H9 (cell line): ENCODE measurements at regions not wholly inside any gene's neighbourhood (a gene's known extent, or its start where the extent isn't known, plus 50 kb on each side); places are given as distances from the start of the nearest gene placed in this dataset.

Source experiments
- DNase-seq: peaks from one replicate; pipeline ENCODE4 v3.0.0-alpha.2; 2017
- H2AFZ ChIP-seq: one replicate; pipeline ENCODE4 v1.6.1; 2013; ENCODE audit warnings: mild to moderate bottlenecking, low read length, control low read depth, moderate library complexity
- H2AK5ac ChIP-seq: 2 replicates; pipeline ENCODE4 v1.6.1; 2013; ENCODE audit warnings: low read length, control low read depth, mixed read lengths; ENCODE audit not compliant: insufficient read length
- H2BK120ac ChIP-seq: one replicate; pipeline ENCODE4 v1.6.1; 2013; ENCODE audit warnings: low read depth, mild to moderate bottlenecking, low read length, control low read depth, inconsistent platforms; ENCODE audit not compliant: poor library complexity, severe bottlenecking
- H2BK12ac ChIP-seq: 2 replicates; pipeline ENCODE4 v1.6.1; 2013; ENCODE audit warnings: low read length, control low read depth, mixed read lengths, low read depth; ENCODE audit not compliant: insufficient read length
- H2BK15ac ChIP-seq: 2 replicates; pipeline ENCODE4 v1.6.1; 2013; ENCODE audit warnings: low read depth, low read length, control low read depth
- H2BK20ac ChIP-seq: one replicate; pipeline ENCODE4 v1.6.1; 2013; ENCODE audit warnings: low read depth, mild to moderate bottlenecking, low read length, control low read depth, inconsistent platforms; ENCODE audit not compliant: poor library complexity, severe bottlenecking
- H2BK5ac ChIP-seq: 2 replicates; pipeline ENCODE4 v1.6.1; 2013; ENCODE audit warnings: low read length, control low read depth, mixed read lengths; ENCODE audit not compliant: insufficient read length
- H3K14ac ChIP-seq: 2 replicates; pipeline ENCODE4 v1.6.1; 2013; ENCODE audit warnings: low read length, control low read depth; ENCODE audit not compliant: insufficient read depth
- H3K18ac ChIP-seq: 2 replicates; pipeline ENCODE4 v1.6.1; 2013; ENCODE audit warnings: low read depth, mild to moderate bottlenecking, mixed read lengths, low read length, control low read depth; ENCODE audit not compliant: insufficient read length
- H3K23ac ChIP-seq: 2 replicates; pipeline ENCODE4 v1.6.1; 2013; ENCODE audit warnings: low read length, control low read depth, mixed read lengths, low read depth; ENCODE audit not compliant: insufficient read length
- H3K23me2 ChIP-seq: 2 replicates; pipeline ENCODE4 v1.6.1; 2013; ENCODE audit warnings: low read depth, mild to moderate bottlenecking, mixed read lengths, low read length, control low read depth; ENCODE audit not compliant: insufficient read length, poor library complexity, severe bottlenecking
- H3K27ac ChIP-seq: 2 replicates; pipeline ENCODE4 v1.5.1; 2013; ENCODE audit warnings: low read length, control low read depth, mixed read lengths, low read depth; ENCODE audit not compliant: insufficient read length
- H3K27me3 ChIP-seq: 2 replicates; pipeline ENCODE4 v1.6.1; 2013; ENCODE audit warnings: low read length, control low read depth, inconsistent platforms; ENCODE audit not compliant: insufficient read depth
- H3K4ac ChIP-seq: 2 replicates; pipeline ENCODE4 v1.6.1; 2013; ENCODE audit warnings: low read depth, mild to moderate bottlenecking, control low read depth, inconsistent platforms, low read length, moderate library complexity
- H3K4me1 ChIP-seq: 2 replicates; pipeline ENCODE4 v1.6.1; 2013; ENCODE audit warnings: low read length, control low read depth, inconsistent platforms; ENCODE audit not compliant: insufficient read depth
- H3K4me2 ChIP-seq: 2 replicates; pipeline ENCODE4 v1.6.1; 2013; ENCODE audit warnings: low read length, control low read depth, mixed read lengths; ENCODE audit not compliant: insufficient read length, insufficient read depth
- H3K56ac ChIP-seq: 2 replicates; pipeline ENCODE4 v1.6.1; 2013; ENCODE audit warnings: low read depth, mild to moderate bottlenecking, mixed read lengths, low read length, control low read depth; ENCODE audit not compliant: insufficient read length
- H3K79me1 ChIP-seq: 2 replicates; pipeline ENCODE4 v1.6.1; 2013; ENCODE audit warnings: low read depth, mild to moderate bottlenecking, moderate library complexity, low read length, control low read depth, inconsistent platforms; ENCODE audit not compliant: insufficient read depth, poor library complexity, severe bottlenecking
- H3K79me2 ChIP-seq: 2 replicates; pipeline ENCODE4 v1.6.1; 2013; ENCODE audit warnings: low read length, control low read depth, inconsistent platforms; ENCODE audit not compliant: insufficient read depth
- H3K9ac ChIP-seq: 2 replicates; pipeline ENCODE4 v1.6.1; 2013; ENCODE audit warnings: low read length, control low read depth, mixed read lengths; ENCODE audit not compliant: insufficient read length; ENCODE audit errors: extremely low read depth
- H3K9me3 ChIP-seq: one replicate; pipeline ENCODE4 v1.6.1; 2013; ENCODE audit warnings: low read depth, low read length, inconsistent platforms; ENCODE audit not compliant: control insufficient read depth
- H3T11ph ChIP-seq: one replicate; pipeline ENCODE4 v1.6.1; 2013; ENCODE audit warnings: mild to moderate bottlenecking, low read length, control low read depth, inconsistent platforms
- H4K20me1 ChIP-seq: one replicate; pipeline ENCODE4 v1.6.1; 2013; ENCODE audit not compliant: control insufficient read depth, insufficient read length, insufficient read depth
- H4K5ac ChIP-seq: 2 replicates; pipeline ENCODE4 v1.6.1; 2013; ENCODE audit warnings: low read depth, mild to moderate bottlenecking, mixed read lengths, low read length, control low read depth; ENCODE audit not compliant: insufficient read length
- H4K8ac ChIP-seq: replicated peaks from 2 replicates; pipeline ENCODE4 v1.6.1; 2013; ENCODE audit warnings: low read length, control low read depth, mixed read lengths, low read depth; ENCODE audit not compliant: insufficient read length
- H4K91ac ChIP-seq: 2 replicates; pipeline ENCODE4 v1.6.1; 2013; ENCODE audit warnings: low read depth, mild to moderate bottlenecking, moderate library complexity, mixed read lengths, low read length, control low read depth; ENCODE audit not compliant: insufficient read length
- H3K27ac Mint-ChIP-seq, 3 experiments: 2 replicates in 2 of 3; 3 replicates in 1 of 3; pipeline ENCODE4 v1.8.0; 2020 to 2021; ENCODE audit warnings: mixed read lengths in 3 of 3, mild to moderate bottlenecking in 1 of 3, moderate library complexity in 1 of 3
- H3K27me3 Mint-ChIP-seq: 2 replicates; pipeline ENCODE4 v1.8.0; 2021; ENCODE audit warnings: low read depth, mild to moderate bottlenecking, moderate library complexity, mixed read lengths
- H3K36me3 Mint-ChIP-seq, 3 experiments: 2 replicates in 2 of 3; 3 replicates in 1 of 3; pipeline ENCODE4 v1.8.0; 2020 to 2021; ENCODE audit warnings: low read depth in 3 of 3, mixed read lengths in 3 of 3; ENCODE audit not compliant: insufficient read depth in 1 of 3
- H3K4me1 Mint-ChIP-seq, 2 experiments: 2 replicates each; pipeline ENCODE4 v1.8.0; 2020; ENCODE audit warnings: mixed read lengths in 2 of 2
- H3K4me3 Mint-ChIP-seq, 2 experiments: 2 replicates in 1 of 2; 3 replicates in 1 of 2; pipeline ENCODE4 v1.8.0; 2020 to 2021; ENCODE audit warnings: mild to moderate bottlenecking in 2 of 2, mixed read lengths in 2 of 2, moderate library complexity in 1 of 2
- H3K9me3 Mint-ChIP-seq, 2 experiments: 2 replicates in 1 of 2; 3 replicates in 1 of 2; pipeline ENCODE4 v1.8.0; 2020; ENCODE audit warnings: mild to moderate bottlenecking in 2 of 2, mixed read lengths in 2 of 2, moderate library complexity in 1 of 2
- WGBS: extraction: QIAGEN DNeasy Blood & Tissue Kit; methylation state at CpG from one replicate; pipeline ENCODE4 v1.1.7; 2013; ENCODE audit warnings: missing lambda C conversion rate, low lambda C conversion rate, mixed read lengths; ENCODE audit not compliant: insufficient read length; ENCODE audit errors: extremely low coverage; 5-methylcytosine and 5-hydroxymethylcytosine counted together
- TF ChIP-seq, protein P1 (sequence below): fragments of 200-600 bp; sonication (generic); conservative IDR thresholded peaks from 3 replicates; pipeline ENCODE4 v1.8.0; 2021; ENCODE audit warnings: antibody characterized with exemption, mild to moderate bottlenecking

DNA sequence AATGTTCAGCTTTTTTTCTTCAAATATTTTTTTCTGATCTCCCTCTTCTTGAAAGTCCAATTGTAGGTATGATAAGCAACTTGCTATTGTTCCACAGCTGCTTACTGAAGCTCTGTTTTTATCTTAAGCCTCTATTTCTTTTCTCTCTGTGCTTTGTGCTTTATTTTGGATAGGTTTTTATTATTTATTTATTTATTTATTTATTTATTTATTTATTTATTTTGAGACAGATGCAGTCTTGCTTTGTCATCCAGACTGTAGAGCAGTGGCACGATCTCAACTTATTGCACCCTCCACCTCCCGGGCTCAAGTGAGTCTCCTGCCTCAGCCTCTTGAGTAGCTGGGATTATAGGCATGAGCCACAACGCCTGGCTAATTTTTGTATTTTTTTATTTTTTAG lies 199.4 kb downstream of the KLF12 start:
- TF ChIP-seq, protein P1, sequence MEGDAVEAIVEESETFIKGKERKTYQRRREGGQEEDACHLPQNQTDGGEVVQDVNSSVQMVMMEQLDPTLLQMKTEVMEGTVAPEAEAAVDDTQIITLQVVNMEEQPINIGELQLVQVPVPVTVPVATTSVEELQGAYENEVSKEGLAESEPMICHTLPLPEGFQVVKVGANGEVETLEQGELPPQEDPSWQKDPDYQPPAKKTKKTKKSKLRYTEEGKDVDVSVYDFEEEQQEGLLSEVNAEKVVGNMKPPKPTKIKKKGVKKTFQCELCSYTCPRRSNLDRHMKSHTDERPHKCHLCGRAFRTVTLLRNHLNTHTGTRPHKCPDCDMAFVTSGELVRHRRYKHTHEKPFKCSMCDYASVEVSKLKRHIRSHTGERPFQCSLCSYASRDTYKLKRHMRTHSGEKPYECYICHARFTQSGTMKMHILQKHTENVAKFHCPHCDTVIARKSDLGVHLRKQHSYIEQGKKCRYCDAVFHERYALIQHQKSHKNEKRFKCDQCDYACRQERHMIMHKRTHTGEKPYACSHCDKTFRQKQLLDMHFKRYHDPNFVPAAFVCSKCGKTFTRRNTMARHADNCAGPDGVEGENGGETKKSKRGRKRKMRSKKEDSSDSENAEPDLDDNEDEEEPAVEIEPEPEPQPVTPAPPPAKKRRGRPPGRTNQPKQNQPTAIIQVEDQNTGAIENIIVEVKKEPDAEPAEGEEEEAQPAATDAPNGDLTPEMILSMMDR: no peak
- Histone ChIP-seq H3K18ac (no peak overlapping the region), H3K9me3 (no peaks in the 10 kb centered on the region), H4K8ac (no peak overlapping the region), H3K79me2 (no peaks in the 10 kb centered on the region), H3K79me1 (no peaks in the 10 kb centered on the region), H3K4me2 (no peak overlapping the region), H2AK5ac (no peak overlapping the region), H3K4ac (no peak overlapping the region), H2BK120ac (no peak overlapping the region), H2BK15ac (no peak overlapping the region), H2AFZ (no peak overlapping the region), H2BK12ac (no peak overlapping the region), H4K5ac (no peak overlapping the region), H2BK5ac (no peak overlapping the region), H3K56ac (no peak overlapping the region), H3K23me2 (no peaks in the 10 kb centered on the region), H3K14ac (no peak overlapping the region), H3K9ac (no peak overlapping the region), H3K27me3 (no peaks in the 10 kb centered on the region), H3K27ac (no peak overlapping the region), H4K20me1 (no peaks in the 10 kb centered on the region), H3K4me1 (peaks cover 6% of the 10 kb centered on the region), H2BK20ac (no peak overlapping the region), H4K91ac (no peak overlapping the region), H3K23ac (no peak overlapping the region), H3T11ph (no peak overlapping the region)
- no peak for DNase-seq
- H3K4me3 Mint-ChIP-seq: no peak overlapping the region
- no peak overlapping the region for H3K27ac Mint-ChIP-seq
- H3K9me3 Mint-ChIP-seq: no peaks in the 10 kb centered on the region
- peaks cover 22% of the 10 kb centered on the region in 2 experiments for H3K4me1 Mint-ChIP-seq
- H3K27me3 Mint-ChIP-seq: no peaks in the 10 kb centered on the region
- H3K36me3 Mint-ChIP-seq: peaks cover 0 to 4% (median 2%) of the 10 kb centered on the region in 3 experiments; a peak in 2 of 7 replicates
- no CpG with 5 or more reads among the region's 3 CpGs for WGBS
